ENCODE measurements at regions not wholly inside any gene's neighbourhood (a gene's known extent, or its start where the extent isn't known, plus 50 kb on each side); places are given as distances from the start of the nearest gene placed in this dataset.

DNA sequence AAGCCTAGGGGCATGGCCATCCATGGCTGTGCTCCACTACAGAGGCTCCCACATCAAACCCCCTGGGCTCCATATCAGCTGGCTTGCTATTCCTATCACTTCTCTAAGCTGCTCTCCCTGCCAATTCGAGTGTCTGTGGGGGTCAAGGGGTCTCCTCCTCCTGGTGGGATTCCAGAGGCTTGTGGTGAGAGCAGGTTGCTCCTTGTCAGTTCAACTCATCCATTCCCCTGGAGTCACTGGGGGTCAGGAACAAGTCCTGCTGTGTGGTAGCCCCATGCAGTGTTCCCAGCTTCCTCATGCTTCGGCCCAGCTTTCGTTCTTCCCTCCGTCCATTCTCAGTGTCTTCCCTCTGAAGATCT lies 86.6 kb upstream of the UNC5B start:
- TF ChIP-seq POLR2A (IDR thresholded peaks at IDR 0.05) = no peak
- TF ChIP-seq, protein P1, sequence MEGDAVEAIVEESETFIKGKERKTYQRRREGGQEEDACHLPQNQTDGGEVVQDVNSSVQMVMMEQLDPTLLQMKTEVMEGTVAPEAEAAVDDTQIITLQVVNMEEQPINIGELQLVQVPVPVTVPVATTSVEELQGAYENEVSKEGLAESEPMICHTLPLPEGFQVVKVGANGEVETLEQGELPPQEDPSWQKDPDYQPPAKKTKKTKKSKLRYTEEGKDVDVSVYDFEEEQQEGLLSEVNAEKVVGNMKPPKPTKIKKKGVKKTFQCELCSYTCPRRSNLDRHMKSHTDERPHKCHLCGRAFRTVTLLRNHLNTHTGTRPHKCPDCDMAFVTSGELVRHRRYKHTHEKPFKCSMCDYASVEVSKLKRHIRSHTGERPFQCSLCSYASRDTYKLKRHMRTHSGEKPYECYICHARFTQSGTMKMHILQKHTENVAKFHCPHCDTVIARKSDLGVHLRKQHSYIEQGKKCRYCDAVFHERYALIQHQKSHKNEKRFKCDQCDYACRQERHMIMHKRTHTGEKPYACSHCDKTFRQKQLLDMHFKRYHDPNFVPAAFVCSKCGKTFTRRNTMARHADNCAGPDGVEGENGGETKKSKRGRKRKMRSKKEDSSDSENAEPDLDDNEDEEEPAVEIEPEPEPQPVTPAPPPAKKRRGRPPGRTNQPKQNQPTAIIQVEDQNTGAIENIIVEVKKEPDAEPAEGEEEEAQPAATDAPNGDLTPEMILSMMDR (IDR thresholded peaks at IDR 0.05) = no peak
